ENCODE measurements at regions not wholly inside any gene's neighbourhood (a gene's known extent, or its start where the extent isn't known, plus 50 kb on each side); places are given as distances from the start of the nearest gene placed in this dataset.
"Not testable (repeated sequence)": the region's sequence is repeated elsewhere in the genome, so short reads cannot be mapped to it uniquely, and the experiment has no call there.

GRCh38 chr1:166302989-166303758 is 136.4 kb upstream of the FAM78B start:
- no peak for DNase-seq (ENCODE audit: low spot score)
- in situ Hi-C loops (cut with HindIII; ENCODE audit: low sequenced_read_pairs) = no loop called here

DNA sequence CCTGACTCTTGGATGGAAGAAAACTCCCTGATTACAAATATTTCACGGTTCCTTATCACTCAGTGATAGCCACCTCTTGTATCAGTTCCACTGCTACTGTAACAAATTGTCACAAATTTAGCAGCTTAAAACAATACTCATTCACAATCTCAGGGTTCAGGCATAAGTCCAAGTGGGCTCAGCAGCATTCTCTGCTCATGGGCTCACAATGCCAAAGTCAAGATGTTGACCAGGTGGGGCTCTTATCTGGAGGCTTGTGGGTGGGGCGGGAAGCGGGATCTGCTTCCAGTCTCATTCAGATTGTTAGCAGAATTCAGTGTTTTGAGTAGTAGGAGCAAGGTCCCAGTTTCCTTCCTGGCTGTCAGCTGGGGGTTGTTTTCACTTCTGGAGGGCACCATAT is 137.3 kb upstream of the FAM78B start:
- no peak for DNase-seq (ENCODE audit: low spot score)
- in situ Hi-C loops (cut with HindIII; ENCODE audit: low sequenced_read_pairs) = no loop called here

DNA sequence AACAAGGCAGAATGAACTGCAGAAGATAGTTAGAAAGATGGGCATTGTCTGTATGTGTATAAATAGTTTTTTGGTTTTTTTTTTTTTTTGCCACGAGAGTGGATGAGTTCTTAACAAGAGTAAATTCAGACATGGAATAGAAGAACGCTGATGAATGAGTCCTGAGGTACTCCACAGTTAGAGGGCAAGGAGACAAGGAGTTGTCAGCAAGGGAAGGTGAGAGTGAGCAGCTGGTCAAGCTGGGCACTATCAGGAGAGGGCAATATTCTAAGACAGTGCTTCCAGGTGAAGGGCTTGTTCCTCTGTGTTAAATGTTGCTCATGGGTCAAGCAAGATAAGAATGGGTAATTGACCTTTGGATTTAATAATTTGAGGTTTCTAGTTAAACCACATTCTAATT is 138.6 kb upstream of the FAM78B start:
- in situ Hi-C loops (cut with HindIII; ENCODE audit: low sequenced_read_pairs) = no loop called here
- no peak for DNase-seq (ENCODE audit: low spot score)

DNA sequence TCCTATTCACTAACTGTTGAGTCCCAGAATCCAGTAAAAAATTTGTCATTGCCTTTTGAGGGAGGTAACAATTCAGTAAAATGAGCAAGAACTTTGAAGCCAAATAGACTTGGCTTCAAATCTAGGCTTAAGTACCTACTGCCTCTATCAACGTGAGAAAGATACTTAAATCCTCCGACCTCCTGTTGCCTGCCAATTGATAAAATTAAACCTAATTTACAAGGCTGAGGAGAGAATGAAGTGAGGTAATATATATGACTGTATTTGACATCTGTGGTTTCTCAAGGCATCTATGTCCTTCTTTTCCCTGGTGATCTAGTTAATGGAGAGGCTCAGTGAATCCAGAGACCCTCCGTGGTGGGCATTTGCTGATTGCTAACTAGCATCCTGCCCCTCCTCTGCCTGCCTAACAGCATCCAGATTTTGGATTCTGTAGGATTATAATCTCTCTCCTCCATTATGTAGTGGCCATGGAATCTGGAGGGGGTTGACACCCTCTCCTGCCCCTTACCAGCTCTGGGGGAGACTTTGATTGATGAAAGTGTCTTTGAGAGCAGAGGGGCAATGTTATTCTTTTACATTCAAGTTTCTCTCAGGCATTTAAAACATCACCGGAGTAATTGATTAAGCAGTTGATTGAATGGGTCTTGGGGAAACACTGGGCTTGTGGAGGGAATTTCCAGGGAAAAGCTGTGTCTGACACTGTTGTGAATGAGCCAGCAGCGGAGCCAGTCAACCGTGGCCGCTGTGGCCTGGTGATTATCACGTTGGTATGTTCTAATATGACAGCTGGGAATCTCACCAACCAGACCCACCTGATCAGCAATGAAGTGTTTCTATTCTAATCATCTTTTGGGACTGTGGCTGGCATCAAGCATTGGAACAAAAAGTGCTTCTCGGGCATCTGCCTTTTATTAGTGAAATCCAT is 140.7 kb upstream of the FAM78B start:
- DNase-seq (ENCODE audit: low spot score) = no peak
- in situ Hi-C loops (cut with HindIII; ENCODE audit: low sequenced_read_pairs) = no loop called here

- in situ Hi-C loops (cut with HindIII; ENCODE audit: low sequenced_read_pairs) = not testable (repeated sequence)
Measured at GRCh38 chr1:166316306-166316705, 149.5 kb upstream of the FAM78B start.

DNA sequence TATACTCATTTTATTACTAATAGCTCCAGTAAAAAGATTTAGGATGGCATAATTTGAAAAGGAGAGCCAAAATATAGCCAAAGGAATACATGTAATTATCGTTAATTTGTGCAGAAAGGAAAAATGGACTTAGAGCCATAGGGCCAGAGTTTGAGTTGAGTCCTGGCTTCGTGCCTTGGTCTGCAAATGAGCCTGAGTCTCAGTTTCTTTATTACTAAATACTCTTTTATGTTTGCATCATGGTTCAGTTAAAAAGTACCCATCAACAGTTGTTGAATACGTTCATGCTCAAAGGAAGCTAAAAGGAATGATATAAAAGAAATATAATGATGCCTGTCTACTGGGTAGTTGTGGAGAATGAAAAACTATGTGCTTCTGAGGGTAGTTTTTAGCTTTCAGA is 155.7 kb upstream of the FAM78B start:
- DNase-seq (ENCODE audit: low spot score) = no peak
- in situ Hi-C loops (cut with HindIII; ENCODE audit: low sequenced_read_pairs) = no loop called here

More at GRCh38 chr1:166316306-166316705, 149.5 kb upstream of the FAM78B start:
- DNase-seq (ENCODE audit: low spot score) = not testable (repeated sequence)

- in situ Hi-C loops (cut with HindIII; ENCODE audit: low sequenced_read_pairs) = no loop called here
- DNase-seq (ENCODE audit: low spot score) = no peak
Measured at GRCh38 chr1:166327886-166328285, 161.1 kb upstream of the FAM78B start.

DNA sequence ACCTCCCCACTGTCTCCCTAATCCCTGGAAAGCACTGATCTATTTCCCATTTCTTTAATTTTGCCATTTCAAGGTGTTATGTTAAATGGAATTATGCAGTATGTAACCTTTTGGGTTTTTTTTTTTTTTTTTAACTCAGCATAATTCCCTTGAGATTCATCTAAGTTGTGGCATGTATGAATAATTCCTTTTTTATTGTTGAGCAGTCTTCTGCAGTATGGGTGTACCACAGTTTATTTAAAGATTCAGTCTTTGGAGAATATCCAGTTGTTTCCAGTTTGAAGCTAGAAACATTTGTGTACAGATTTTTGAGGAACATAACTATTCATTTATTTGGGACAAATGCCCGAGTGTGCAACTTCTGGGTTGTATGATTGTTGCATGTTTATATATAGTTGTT is 162.2 kb upstream of the FAM78B start:
- DNase-seq (ENCODE audit: low spot score) = no peak
- in situ Hi-C loops (cut with HindIII; ENCODE audit: low sequenced_read_pairs) = no loop called here

GRCh38 chr1:166330096-166330495 is 163.3 kb upstream of the FAM78B start:
- in situ Hi-C loops (cut with HindIII; ENCODE audit: low sequenced_read_pairs) = no loop called here
- no peak for DNase-seq (ENCODE audit: low spot score)

- in situ Hi-C loops (cut with HindIII; ENCODE audit: low sequenced_read_pairs) = no loop called here
- DNase-seq (ENCODE audit: low spot score) = no peak
Measured at GRCh38 chr1:166338105-166338504, 171.3 kb upstream of the FAM78B start.

GRCh38 chr1:166340709-166341108 is 173.9 kb upstream of the FAM78B start:
- in situ Hi-C loops (cut with HindIII; ENCODE audit: low sequenced_read_pairs) = no loop called here
- DNase-seq (ENCODE audit: low spot score) = no peak

- DNase-seq (ENCODE audit: low spot score) = no peak
- in situ Hi-C loops (cut with HindIII; ENCODE audit: low sequenced_read_pairs) = no loop called here
Measured at GRCh38 chr1:166343276-166343675, 176.5 kb upstream of the FAM78B start.

DNA sequence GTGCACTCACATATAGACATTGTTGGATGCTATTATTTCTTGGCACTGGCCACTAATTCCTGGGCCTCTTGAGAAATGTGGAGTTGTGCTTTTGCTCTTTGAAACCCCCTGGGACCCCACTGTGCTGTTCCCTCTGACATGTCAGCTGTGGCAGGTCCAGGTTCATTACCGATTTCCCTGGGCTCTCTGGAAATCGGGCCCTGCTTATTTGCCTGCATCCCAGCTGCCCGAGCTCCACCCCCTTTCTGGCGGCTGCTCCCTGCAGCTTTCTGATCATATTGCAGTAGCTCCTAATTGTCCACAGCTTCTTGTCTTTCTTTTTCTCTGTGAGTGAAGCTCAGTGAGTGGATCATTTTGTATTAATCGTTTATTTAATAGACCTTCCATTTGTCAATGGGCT is 183.7 kb upstream of the FAM78B start:
- in situ Hi-C loops (cut with HindIII; ENCODE audit: low sequenced_read_pairs) = no loop called here
- DNase-seq (ENCODE audit: low spot score) = no peak

DNA sequence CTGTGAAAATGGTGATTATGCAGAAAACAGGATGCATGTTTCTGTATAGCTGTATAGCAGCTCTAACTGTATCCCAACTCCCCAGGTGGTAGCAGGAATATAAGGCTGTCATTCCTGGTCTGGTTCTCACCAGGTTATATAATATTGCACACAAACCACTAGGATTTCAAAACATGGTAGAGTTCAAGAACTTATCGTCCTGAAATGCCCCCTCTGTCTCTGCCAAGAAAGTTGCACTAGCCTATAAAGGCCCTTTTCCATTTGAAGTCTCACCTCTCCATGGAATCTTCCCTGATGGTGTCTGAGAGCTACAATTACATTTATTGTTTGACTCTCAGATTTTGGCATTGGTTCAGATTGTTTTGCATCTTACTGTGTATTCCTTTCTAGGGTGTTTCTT is 184.9 kb upstream of the FAM78B start:
- in situ Hi-C loops (cut with HindIII; ENCODE audit: low sequenced_read_pairs) = no loop called here
- DNase-seq (ENCODE audit: low spot score) = no peak

DNA sequence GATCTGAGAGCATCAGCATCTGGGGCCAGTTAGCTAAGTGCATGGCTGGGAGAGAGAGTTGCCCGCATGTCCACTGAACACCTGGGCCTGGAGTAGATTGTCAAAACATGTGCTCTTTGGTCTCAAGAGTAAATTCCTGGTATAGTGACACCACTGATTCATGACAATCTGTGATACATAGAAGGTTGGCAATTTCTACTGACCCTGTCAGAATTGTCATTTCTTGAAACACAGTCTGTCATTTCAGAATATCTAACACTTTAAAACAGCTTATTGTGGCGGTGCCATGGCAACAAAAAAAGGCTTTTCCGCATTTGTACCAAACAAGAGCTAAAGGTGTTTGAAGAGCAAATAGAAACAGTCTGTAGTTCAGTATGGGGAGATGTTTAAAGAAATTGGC is 186.4 kb upstream of the FAM78B start:
- no peak for DNase-seq (ENCODE audit: low spot score)
- in situ Hi-C loops (cut with HindIII; ENCODE audit: low sequenced_read_pairs) = no loop called here

GRCh38 chr1:166354406-166354805 is 187.6 kb upstream of the FAM78B start:
- DNase-seq (ENCODE audit: low spot score) = no peak
- in situ Hi-C loops (cut with HindIII; ENCODE audit: low sequenced_read_pairs) = no loop called here

DNA sequence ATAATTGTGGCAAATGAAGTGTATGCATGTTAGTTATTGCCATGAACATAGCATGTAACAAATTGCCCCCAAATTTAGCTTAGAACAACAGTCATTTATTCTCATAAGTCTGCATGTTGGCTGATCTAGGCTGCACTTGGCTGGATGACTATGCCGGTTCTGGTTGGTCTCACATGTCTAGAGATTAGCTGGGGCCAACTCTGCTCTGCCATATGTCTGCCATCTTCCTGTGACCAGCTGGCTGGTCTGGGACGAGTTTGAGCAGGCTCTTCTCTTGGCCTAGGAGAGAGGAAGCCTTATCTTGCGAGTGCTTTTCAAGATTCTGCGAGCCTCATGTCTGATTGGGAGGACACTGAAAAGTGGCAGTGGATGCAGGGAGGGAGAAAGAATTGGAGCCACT is 198.3 kb upstream of the FAM78B start:
- DNase-seq (ENCODE audit: low spot score) = no peak

GRCh38 chr1:166368030-166368429 is 201.2 kb upstream of the FAM78B start:
- in situ Hi-C loops (cut with HindIII; ENCODE audit: low sequenced_read_pairs) = no loop called here
- no peak for DNase-seq (ENCODE audit: low spot score)

More for the DNA sequence above, 198.3 kb upstream of the FAM78B start:
- in situ Hi-C loops (cut with HindIII; ENCODE audit: low sequenced_read_pairs) = no loop called here

DNA sequence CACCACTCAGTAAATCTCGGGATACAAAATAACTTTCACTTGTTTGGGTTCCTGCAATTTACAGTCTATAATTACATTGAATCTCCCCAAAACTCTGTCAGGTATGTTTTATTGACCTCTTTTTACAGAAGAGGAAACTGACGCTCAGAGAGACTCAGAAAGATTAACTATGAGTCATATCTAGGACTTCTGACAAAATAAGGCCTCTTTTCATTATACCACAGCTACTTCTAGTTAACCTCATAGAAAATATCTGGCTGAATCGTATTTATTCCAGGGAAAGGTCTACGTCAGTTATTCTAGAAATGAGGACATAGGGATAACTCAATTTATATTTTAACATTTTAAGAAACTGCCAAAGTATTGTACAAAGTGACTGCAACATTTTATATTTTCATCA is 211.1 kb upstream of the FAM78B start:
- in situ Hi-C loops (cut with HindIII; ENCODE audit: low sequenced_read_pairs) = no loop called here
- DNase-seq (ENCODE audit: low spot score) = no peak

DNA sequence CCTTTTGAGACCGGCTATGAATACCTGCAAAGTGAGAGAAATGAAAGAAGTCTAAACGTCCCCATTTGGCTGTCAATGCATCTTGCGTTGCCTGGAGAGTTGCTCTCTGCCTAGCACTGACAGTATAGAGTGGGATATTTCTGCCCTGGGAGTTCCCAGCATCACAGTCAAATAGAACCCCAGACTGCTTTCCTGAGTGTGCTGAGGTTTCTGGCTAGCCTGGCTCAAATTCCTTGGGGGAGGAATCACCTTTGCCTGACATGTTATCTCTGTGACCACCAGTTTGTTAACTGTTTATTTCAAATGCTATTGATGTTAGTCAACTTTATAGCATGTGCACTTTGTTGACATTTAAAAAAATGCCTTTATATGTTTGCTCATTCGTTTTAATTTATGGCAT is 212.0 kb upstream of the FAM78B start:
- DNase-seq (ENCODE audit: low spot score) = no peak
- in situ Hi-C loops (cut with HindIII; ENCODE audit: low sequenced_read_pairs) = no loop called here
